HEK293 (cell line): ENCODE measurements at regions not wholly inside any gene's neighbourhood (a gene's known extent, or its start where the extent isn't known, plus 50 kb on each side); places are given as distances from the start of the nearest gene placed in this dataset.

Experiments
- CTCF ChIA-PET: fragments of 350-600 bp; formaldehyde crosslinking; extraction: SDS; loops from one replicate; lab custom pipeline; 2021; ENCODE audit warnings: antibody characterized with exemption; lab: Yijun Ruan, JAX
- POLR2A ChIA-PET: fragments of 300-600 bp; formaldehyde crosslinking; extraction: SDS; loops from one replicate; lab custom pipeline; 2020; ENCODE audit warnings: antibody characterized with exemption, inconsistent platforms; lab: Yijun Ruan, JAX
- H3K27ac ChIP-seq: fragments of 200-500 bp; sonication (Bioruptor generic); 2 replicates; pipeline ENCODE4 v1.5.1; 2014; ENCODE audit warnings: low read depth, low read length, control low read depth, inconsistent platforms; ENCODE audit errors: extremely low read depth
- H3K36me3 ChIP-seq, 2 experiments: fragments of 200-500 bp in 1 of 2; sonication (Bioruptor generic) in 1 of 2; 1 replicate in 1 of 2; 2 replicates in 1 of 2; pipeline ENCODE4 v1.5.1; 2014 to 2017; ENCODE audit warnings: inconsistent platforms in 2 of 2, low read length in 2 of 2; ENCODE audit not compliant: control insufficient read depth in 2 of 2, insufficient read depth in 1 of 2
- H3K4me1 ChIP-seq: fragments of 200-500 bp; sonication (Bioruptor generic); 2 replicates; pipeline ENCODE4 v1.5.1; 2014; ENCODE audit warnings: mild to moderate bottlenecking, low read length, inconsistent platforms; ENCODE audit not compliant: control insufficient read depth, insufficient read depth
- H3K4me3 ChIP-seq: 2 replicates; pipeline ENCODE4 v1.5.1; 2011; ENCODE audit warnings: low read depth, mild to moderate bottlenecking, control low read depth, low read length, moderate library complexity
- H3K9me3 ChIP-seq: fragments of 200-500 bp; sonication (Bioruptor generic); 2 replicates; pipeline ENCODE4 v1.5.1; 2014; ENCODE audit warnings: low read depth, low read length, inconsistent platforms; ENCODE audit not compliant: control insufficient read depth, insufficient read depth
- HOXC10 ChIP-seq: sonication (generic); formaldehyde crosslinking; IDR thresholded peaks from 2 replicates; pipeline ENCODE4 v1.8.1; 2023; ENCODE audit warnings: mild to moderate bottlenecking, missing genetic modification reagents
- OVOL3 ChIP-seq: fragments of 450-650 bp; formaldehyde crosslinking; IDR thresholded peaks from 2 replicates; pipeline ENCODE4 v1.5.1; 2016; ENCODE audit warnings: missing biosample characterization, missing genetic modification characterization
- PRDM1 ChIP-seq: fragments of 450-650 bp; formaldehyde crosslinking; IDR thresholded peaks from 2 replicates; pipeline ENCODE4; 2016; ENCODE audit warnings: missing biosample characterization, missing genetic modification characterization
- PRDM4 ChIP-seq: fragments of 450-650 bp; formaldehyde crosslinking; IDR thresholded peaks from 2 replicates; pipeline ENCODE4 v1.5.1; 2017; ENCODE audit warnings: missing biosample characterization, missing genetic modification characterization
- SP3 ChIP-seq: fragments of 450-650 bp; formaldehyde crosslinking; IDR thresholded peaks from 2 replicates; pipeline ENCODE4 v1.5.1; 2016; ENCODE audit warnings: missing biosample characterization, missing genetic modification characterization
- YY2 ChIP-seq: fragments of 450-650 bp; formaldehyde crosslinking; IDR thresholded peaks from 2 replicates; pipeline ENCODE4 v1.5.1; 2016; ENCODE audit warnings: missing biosample characterization, missing genetic modification characterization
- ZBTB17 ChIP-seq: fragments of 450-650 bp; formaldehyde crosslinking; IDR thresholded peaks from 2 replicates; pipeline ENCODE4 v1.5.1; 2016; ENCODE audit warnings: missing biosample characterization, missing genetic modification characterization
- ZBTB7A ChIP-seq: fragments of 450-650 bp; formaldehyde crosslinking; IDR thresholded peaks from 2 replicates; pipeline ENCODE4 v1.5.1; 2016; ENCODE audit warnings: low read depth, missing biosample characterization, missing genetic modification characterization
- ZNF133 ChIP-seq: fragments of 450-650 bp; formaldehyde crosslinking; IDR thresholded peaks from 2 replicates; pipeline ENCODE4 v1.5.1; 2016; ENCODE audit warnings: missing biosample characterization, missing genetic modification characterization
- ZNF274 ChIP-seq, 2 experiments: fragments of 200-500 bp in 1 of 2; fragments of 450-650 bp in 1 of 2; sonication (Bioruptor generic) in 1 of 2; formaldehyde crosslinking in 1 of 2; IDR thresholded peaks; 2 replicates each; pipeline versions ENCODE4 v1.5.1 to v1.6.1; 2014 to 2016; ENCODE audit warnings: borderline replicate concordance in 1 of 2, inconsistent platforms in 1 of 2, low read length in 1 of 2, missing biosample characterization in 1 of 2, missing genetic modification characterization in 1 of 2
- ZNF544 ChIP-seq: fragments of 450-650 bp; formaldehyde crosslinking; IDR thresholded peaks from 2 replicates; pipeline ENCODE4 v1.5.0; 2017; ENCODE audit warnings: missing biosample characterization, missing genetic modification characterization
- ZNF555 ChIP-seq: fragments of 450-650 bp; formaldehyde crosslinking; conservative IDR thresholded peaks from 2 replicates; pipeline ENCODE4 v1.5.1; 2017; ENCODE audit warnings: missing biosample characterization, mild to moderate bottlenecking, missing genetic modification characterization, inconsistent platforms
- ZNF560 ChIP-seq: fragments of 450-650 bp; formaldehyde crosslinking; IDR thresholded peaks from 2 replicates; pipeline ENCODE4 v1.5.1; 2017; ENCODE audit warnings: missing biosample characterization, missing genetic modification characterization, borderline replicate concordance
- ZNF670 ChIP-seq: fragments of 450-650 bp; formaldehyde crosslinking; IDR thresholded peaks from 2 replicates; pipeline ENCODE4 v1.5.1; 2016; ENCODE audit warnings: missing biosample characterization, missing genetic modification characterization, low read depth
- ZNF747 ChIP-seq: fragments of 450-650 bp; formaldehyde crosslinking; IDR thresholded peaks from 2 replicates; pipeline ENCODE4 v1.5.1; 2016; ENCODE audit warnings: missing biosample characterization, missing genetic modification characterization
- ZNF768 ChIP-seq: fragments of 450-650 bp; formaldehyde crosslinking; IDR thresholded peaks from 2 replicates; pipeline ENCODE4 v1.5.1; 2018; ENCODE audit warnings: missing biosample characterization, mild to moderate bottlenecking, missing genetic modification characterization
- ZSCAN30 ChIP-seq: fragments of 450-650 bp; IDR thresholded peaks from 2 replicates; pipeline ENCODE4 v1.5.1; 2018; ENCODE audit warnings: missing biosample characterization, mild to moderate bottlenecking, missing genetic modification characterization, moderate library complexity
- ZSCAN4 ChIP-seq: fragments of 450-650 bp; formaldehyde crosslinking; IDR thresholded peaks from 2 replicates; pipeline ENCODE4 v1.5.1; 2017; ENCODE audit warnings: missing biosample characterization, missing genetic modification characterization
- TF ChIP-seq, protein P1 (sequence below): fragments of 450-650 bp; IDR thresholded peaks from 2 replicates; pipeline ENCODE4 v1.5.1; 2018; ENCODE audit warnings: missing biosample characterization, missing genetic modification characterization
- TF ChIP-seq, protein P2 (sequence below): fragments of 450-650 bp; formaldehyde crosslinking; IDR thresholded peaks from 2 replicates; pipeline ENCODE4 v1.5.1; 2016; ENCODE audit warnings: missing biosample characterization, missing genetic modification characterization, low read depth

DNA sequence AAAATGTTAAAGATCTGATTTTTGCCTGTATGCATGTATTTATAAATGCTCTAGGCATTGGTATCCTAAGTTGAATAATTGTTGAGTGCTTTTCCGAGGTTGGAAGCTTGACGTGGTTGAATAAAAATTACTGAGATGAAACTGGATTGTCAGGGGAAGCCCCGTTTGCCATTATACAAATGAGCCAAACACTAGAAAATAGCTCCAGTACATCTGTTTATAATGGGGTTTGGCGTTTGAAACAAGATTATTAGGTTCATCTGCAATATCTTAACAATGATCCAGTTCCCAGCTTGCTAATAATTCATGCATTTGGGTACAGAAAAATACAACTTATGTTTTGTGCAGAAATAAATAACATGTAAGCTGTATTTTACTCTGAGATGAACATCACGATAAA, 789.6 kb downstream of the GALC start:
- H3K4me1 ChIP-seq, result no peaks in the 10 kb centered on the region
- no peak for TF ChIP-seq ZBTB7A (tag by site-specific recombination)
- TF ChIP-seq OVOL3, result no peak
- no peak for TF ChIP-seq ZNF274 (IDR thresholded peaks at IDR 0.05; ENCODE audit: low read length)
- no peak for TF ChIP-seq ZNF274 (tag by site-specific recombination; IDR thresholded peaks at IDR 0.05; ENCODE audit: borderline replicate concordance)
- no peak for TF ChIP-seq ZNF555
- TF ChIP-seq SP3 (tag by site-specific recombination), result no peak
- TF ChIP-seq ZNF560 (tag by site-specific recombination), result no peak
- no peak for TF ChIP-seq ZNF133 (tag by site-specific recombination)
- no peak for TF ChIP-seq PRDM4 (tag by site-specific recombination)
- TF ChIP-seq YY2, result no peak
- no peak for TF ChIP-seq ZSCAN30
- no peak for TF ChIP-seq ZSCAN4 (tag by site-specific recombination)
- TF ChIP-seq, all 188 proteins: peak for 0
- Histone ChIP-seq H3K36me3 (no peaks in the 10 kb centered on the region), H3K27ac (no peak overlapping the region), H3K9me3 (no peaks in the 10 kb centered on the region), H3K4me3 (no peak overlapping the region)
- POLR2A ChIA-PET, result no interaction called here
- CTCF ChIA-PET, result no interaction called here

- Histone ChIP-seq H3K4me3 (no peak overlapping the region), H3K4me1 (no peaks in the 10 kb centered on the region), H3K36me3 (no peaks in the 10 kb centered on the region), H3K27ac (no peak overlapping the region), H3K9me3 (no peaks in the 10 kb centered on the region)
- no peak for TF ChIP-seq ZNF747
- TF ChIP-seq ZNF670 (tag by site-specific recombination), result no peak
- TF ChIP-seq, protein P1, sequence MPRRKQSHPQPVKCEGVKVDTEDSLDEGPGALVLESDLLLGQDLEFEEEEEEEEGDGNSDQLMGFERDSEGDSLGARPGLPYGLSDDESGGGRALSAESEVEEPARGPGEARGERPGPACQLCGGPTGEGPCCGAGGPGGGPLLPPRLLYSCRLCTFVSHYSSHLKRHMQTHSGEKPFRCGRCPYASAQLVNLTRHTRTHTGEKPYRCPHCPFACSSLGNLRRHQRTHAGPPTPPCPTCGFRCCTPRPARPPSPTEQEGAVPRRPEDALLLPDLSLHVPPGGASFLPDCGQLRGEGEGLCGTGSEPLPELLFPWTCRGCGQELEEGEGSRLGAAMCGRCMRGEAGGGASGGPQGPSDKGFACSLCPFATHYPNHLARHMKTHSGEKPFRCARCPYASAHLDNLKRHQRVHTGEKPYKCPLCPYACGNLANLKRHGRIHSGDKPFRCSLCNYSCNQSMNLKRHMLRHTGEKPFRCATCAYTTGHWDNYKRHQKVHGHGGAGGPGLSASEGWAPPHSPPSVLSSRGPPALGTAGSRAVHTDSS (tag by site-specific recombination), result no peak
- no peak for TF ChIP-seq HOXC10 (CRISPR knock-in tag)
- no peak for TF ChIP-seq ZNF768 (tag by site-specific recombination)
- no peak for TF ChIP-seq ZBTB7A (tag by site-specific recombination)
- TF ChIP-seq ZBTB17 (tag by site-specific recombination), result no peak
- ChIA-PET POLR2A (no interaction called here), CTCF (no interaction called here)
These were observed 793.6 kb downstream of the GALC start for GRCh38 chr14:87199381-87199780.

DNA sequence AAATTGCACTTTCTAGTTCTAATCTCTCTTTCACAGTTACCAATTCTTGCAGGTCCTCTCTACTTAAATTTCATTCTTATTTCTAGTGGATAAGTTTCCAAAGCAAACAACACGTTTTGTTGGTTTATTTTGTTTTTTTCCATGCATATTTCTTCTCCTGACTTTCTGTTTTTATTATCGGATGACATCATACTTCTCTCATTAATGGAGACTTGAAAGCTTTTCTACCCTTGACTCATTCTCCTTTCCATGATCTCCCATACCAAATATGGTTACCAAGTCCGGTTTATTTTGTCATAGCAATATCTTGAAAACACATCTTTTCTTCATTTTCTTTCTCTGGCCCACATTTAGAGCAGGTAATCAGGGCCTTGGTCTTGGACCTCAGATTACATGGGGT, 796.5 kb downstream of the GALC start:
- no peak for TF ChIP-seq ZNF544 (tag by site-specific recombination)
- TF ChIP-seq, protein P2, sequence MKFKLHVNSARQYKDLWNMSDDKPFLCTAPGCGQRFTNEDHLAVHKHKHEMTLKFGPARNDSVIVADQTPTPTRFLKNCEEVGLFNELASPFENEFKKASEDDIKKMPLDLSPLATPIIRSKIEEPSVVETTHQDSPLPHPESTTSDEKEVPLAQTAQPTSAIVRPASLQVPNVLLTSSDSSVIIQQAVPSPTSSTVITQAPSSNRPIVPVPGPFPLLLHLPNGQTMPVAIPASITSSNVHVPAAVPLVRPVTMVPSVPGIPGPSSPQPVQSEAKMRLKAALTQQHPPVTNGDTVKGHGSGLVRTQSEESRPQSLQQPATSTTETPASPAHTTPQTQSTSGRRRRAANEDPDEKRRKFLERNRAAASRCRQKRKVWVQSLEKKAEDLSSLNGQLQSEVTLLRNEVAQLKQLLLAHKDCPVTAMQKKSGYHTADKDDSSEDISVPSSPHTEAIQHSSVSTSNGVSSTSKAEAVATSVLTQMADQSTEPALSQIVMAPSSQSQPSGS, result peak; percentile 70
- TF ChIP-seq PRDM1 (tag by site-specific recombination), result no peak
- no peaks in the 10 kb centered on the region for H3K36me3 ChIP-seq

More for the DNA sequence above, 796.5 kb downstream of the GALC start:
- H3K27ac ChIP-seq, result no peak overlapping the region
- POLR2A ChIA-PET, result no interaction called here
- H3K9me3 ChIP-seq, result no peaks in the 10 kb centered on the region
- H3K4me3 ChIP-seq, result no peak overlapping the region
- no peaks in the 10 kb centered on the region for H3K4me1 ChIP-seq
- CTCF ChIA-PET, result no interaction called here
